ENCODE measurements at regions not wholly inside any gene's neighbourhood (a gene's known extent, or its start where the extent isn't known, plus 50 kb on each side); places are given as distances from the start of the nearest gene placed in this dataset.

GRCh38 chr2:176518823-176519222, 249.6 kb downstream of the MTX2 start:
- POLR2A ChIA-PET = no interaction called here
- Histone ChIP-seq H3K27ac (ENCODE audit: low read length) (no peak overlapping the region), H3K27me3 (ENCODE audit: control insufficient read depth, insufficient read depth, low read length) (no peaks in the 10 kb centered on the region), H3K4me1 (ENCODE audit: control insufficient read depth, insufficient read depth, low read length) (no peaks in the 10 kb centered on the region), H3K36me3 (ENCODE audit: control insufficient read depth, insufficient read depth, low read length) (no peaks in the 10 kb centered on the region), H3K9me3 (ENCODE audit: control insufficient read depth, insufficient read depth, low read depth, low read length) (no peaks in the 10 kb centered on the region), H3K4me3 (ENCODE audit: low read depth in 2 of 2, low read length in 2 of 2) (no peak overlapping the region)
- no TSS peak for BruUV-seq (replicated peaks)
- CTCF ChIA-PET = no interaction called here
- in situ Hi-C loops (cut with HindIII; ENCODE audit: low pct_unique_long_range_greater_than_20kb, low sequenced_read_pairs) = no loop called here
- DNase-seq (ENCODE audit: low read depth, low spot score) (no peak), ATAC-seq (peak; percentile 89)
- TF ChIP-seq POLR2AphosphoS5 (IDR thresholded peaks at IDR 0.05; ENCODE audit: low read depth, low read length) = no peak
- TF ChIP-seq CTCF (IDR thresholded peaks at IDR 0.05) = no peak
- peak; percentile 54; the same call in 1 of the 2 replicates for TF ChIP-seq TCF7L2 (IDR thresholded peaks at IDR 0.05; ENCODE audit: low read depth, low read length)
- intact Hi-C loops (cut with micrococcal nuclease; ENCODE audit: unreplicated experiment) = no loop called here

DNA sequence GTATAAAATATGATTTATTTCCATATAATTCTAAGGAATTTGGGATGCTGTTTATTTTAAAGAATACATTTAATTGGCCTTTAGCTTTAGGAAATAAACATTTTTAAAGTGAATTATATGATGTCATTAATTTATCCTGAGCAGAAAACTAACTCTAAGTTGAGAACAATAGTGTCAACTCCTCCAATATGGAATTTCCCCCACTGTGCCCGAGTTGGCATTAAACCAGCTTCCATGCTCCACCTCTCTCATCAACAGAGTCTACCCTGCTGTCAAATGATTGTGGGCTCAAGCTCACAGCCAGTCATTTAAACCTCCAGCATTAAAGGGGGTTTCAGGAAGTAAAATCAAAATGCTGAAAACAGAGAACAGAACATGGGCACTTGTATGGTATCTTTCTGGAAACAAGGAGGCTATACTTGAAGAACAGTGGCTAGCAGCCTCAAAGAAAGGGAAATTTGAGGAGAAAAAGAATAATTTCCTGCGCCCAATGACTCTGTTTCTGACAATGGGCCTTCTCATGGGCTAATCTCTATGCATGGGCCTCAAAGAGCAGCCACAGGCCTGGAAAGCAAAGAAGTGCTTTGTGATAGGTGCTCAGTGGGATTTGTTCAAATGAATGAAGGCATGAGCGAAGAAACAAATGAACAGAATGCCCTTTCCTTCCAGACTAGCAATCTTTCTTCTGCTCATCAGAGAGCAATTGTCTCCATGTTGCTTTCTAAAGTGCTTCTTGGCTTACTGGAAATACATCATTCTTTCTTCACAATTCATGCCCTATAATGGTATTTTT, 252.8 kb downstream of the MTX2 start:
- H3K27ac ChIP-seq (ENCODE audit: low read length) = no peak overlapping the region
- intact Hi-C loops (cut with micrococcal nuclease; ENCODE audit: unreplicated experiment) = no loop called here
- no peak overlapping the region for H3K4me3 ChIP-seq (ENCODE audit: low read depth in 2 of 2, low read length in 2 of 2)
- ChIA-PET CTCF (no interaction called here), POLR2A (no interaction called here)
- BruUV-seq (replicated peaks) = no TSS peak
- ATAC-seq (no peak), DNase-seq (ENCODE audit: low read depth, low spot score) (no peak)
- H3K9me3 ChIP-seq (ENCODE audit: control insufficient read depth, insufficient read depth, low read depth, low read length) = no peaks in the 10 kb centered on the region
- H3K36me3 ChIP-seq (ENCODE audit: control insufficient read depth, insufficient read depth, low read length) = no peaks in the 10 kb centered on the region
- in situ Hi-C loops (cut with HindIII; ENCODE audit: low pct_unique_long_range_greater_than_20kb, low sequenced_read_pairs) = no loop called here
- no peaks in the 10 kb centered on the region for H3K27me3 ChIP-seq (ENCODE audit: control insufficient read depth, insufficient read depth, low read length)
- no peaks in the 10 kb centered on the region for H3K4me1 ChIP-seq (ENCODE audit: control insufficient read depth, insufficient read depth, low read length)
- TF ChIP-seq TCF7L2 (IDR thresholded peaks at IDR 0.05; ENCODE audit: low read depth, low read length) = no peak
- TF ChIP-seq SIN3A (IDR thresholded peaks at IDR 0.05; ENCODE audit: borderline replicate concordance, insufficient read depth, low read depth, low read length) = no peak
- no peak for TF ChIP-seq CTCF (IDR thresholded peaks at IDR 0.05)
- TF ChIP-seq REST (IDR thresholded peaks at IDR 0.05; ENCODE audit: insufficient read depth in 1 of 2, low read depth in 2 of 2, low read length in 1 of 2) = no peak
- no peak for TF ChIP-seq POLR2AphosphoS5 (IDR thresholded peaks at IDR 0.05; ENCODE audit: low read depth, low read length)
